ENCODE measurements at regions not wholly inside any gene's neighbourhood (a gene's known extent, or its start where the extent isn't known, plus 50 kb on each side); places are given as distances from the start of the nearest gene placed in this dataset.

DNA sequence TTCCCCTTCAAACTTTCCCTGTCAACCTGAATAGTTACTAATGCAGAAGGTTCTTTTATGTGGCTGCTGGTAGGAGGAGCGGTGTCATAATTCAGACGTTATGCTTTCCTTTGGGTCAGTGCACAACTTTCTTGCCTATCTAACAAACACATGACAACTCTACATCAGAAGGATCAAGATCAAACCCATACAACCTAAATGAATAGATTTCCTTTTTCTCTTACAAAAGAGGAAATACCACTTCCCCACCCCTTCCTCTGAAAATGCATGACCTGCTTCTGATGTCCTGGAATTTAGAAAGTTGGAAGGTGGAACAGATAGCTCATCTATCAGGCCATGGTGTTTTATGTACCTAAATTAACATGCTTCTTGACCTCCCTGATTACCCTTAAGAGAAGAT, 75.7 kb upstream of the ADGRL4 start:
- no peak overlapping the region for H3K4me3 ChIP-seq (ENCODE audit: low read length)
- no peak for DNase-seq (ENCODE audit: low read depth)
- TF ChIP-seq, protein P1, sequence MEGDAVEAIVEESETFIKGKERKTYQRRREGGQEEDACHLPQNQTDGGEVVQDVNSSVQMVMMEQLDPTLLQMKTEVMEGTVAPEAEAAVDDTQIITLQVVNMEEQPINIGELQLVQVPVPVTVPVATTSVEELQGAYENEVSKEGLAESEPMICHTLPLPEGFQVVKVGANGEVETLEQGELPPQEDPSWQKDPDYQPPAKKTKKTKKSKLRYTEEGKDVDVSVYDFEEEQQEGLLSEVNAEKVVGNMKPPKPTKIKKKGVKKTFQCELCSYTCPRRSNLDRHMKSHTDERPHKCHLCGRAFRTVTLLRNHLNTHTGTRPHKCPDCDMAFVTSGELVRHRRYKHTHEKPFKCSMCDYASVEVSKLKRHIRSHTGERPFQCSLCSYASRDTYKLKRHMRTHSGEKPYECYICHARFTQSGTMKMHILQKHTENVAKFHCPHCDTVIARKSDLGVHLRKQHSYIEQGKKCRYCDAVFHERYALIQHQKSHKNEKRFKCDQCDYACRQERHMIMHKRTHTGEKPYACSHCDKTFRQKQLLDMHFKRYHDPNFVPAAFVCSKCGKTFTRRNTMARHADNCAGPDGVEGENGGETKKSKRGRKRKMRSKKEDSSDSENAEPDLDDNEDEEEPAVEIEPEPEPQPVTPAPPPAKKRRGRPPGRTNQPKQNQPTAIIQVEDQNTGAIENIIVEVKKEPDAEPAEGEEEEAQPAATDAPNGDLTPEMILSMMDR (conservative IDR thresholded peaks at IDR 0.05; ENCODE audit: low read depth, low read length), result no peak

DNA sequence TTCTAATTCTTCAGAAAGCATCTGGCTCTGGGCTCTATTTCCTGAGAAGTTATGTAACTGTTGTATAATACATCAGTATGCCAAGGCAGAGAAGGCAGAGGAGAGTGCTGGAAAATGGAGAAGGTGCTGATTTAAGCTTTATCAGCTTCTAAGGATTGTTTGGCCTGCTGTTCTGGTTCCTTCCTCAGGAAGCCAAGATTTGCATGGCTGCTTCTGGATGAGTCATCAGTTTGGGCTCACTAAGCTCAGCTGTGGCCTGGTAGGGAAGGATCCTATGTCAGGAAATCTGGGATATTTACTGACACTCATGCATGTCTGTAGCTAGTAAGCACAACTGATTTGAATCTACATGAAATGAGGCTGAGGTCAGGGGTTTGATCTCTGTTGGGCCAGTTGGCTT, 73.2 kb upstream of the ADGRL4 start:
- TF ChIP-seq, protein P1 (conservative IDR thresholded peaks at IDR 0.05; ENCODE audit: low read depth, low read length), result no peak
- H3K4me3 ChIP-seq (ENCODE audit: low read length), result no peak overlapping the region
- DNase-seq (ENCODE audit: low read depth), result peak; percentile 68

DNA sequence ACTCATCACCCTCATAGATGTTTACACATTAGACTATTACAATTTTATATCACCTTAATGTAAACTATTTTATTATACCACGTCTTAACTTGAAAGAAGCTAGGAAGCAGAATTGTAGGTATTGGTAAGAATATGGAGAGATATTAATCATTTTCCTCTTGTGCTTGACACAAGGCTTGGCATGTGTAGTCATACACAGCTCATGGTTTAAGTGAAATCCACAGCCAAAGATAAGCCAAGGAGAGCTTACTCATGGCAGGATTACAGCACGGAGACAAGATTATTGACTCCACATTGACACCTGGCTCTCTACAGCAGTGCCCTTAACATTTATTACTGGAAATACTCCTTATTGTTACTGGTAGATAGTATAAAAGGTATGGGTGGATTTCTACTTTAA, 68.4 kb upstream of the ADGRL4 start:
- TF ChIP-seq, protein P1 (conservative IDR thresholded peaks at IDR 0.05; ENCODE audit: low read depth, low read length), result no peak
- no peak for DNase-seq (ENCODE audit: low read depth)

DNA sequence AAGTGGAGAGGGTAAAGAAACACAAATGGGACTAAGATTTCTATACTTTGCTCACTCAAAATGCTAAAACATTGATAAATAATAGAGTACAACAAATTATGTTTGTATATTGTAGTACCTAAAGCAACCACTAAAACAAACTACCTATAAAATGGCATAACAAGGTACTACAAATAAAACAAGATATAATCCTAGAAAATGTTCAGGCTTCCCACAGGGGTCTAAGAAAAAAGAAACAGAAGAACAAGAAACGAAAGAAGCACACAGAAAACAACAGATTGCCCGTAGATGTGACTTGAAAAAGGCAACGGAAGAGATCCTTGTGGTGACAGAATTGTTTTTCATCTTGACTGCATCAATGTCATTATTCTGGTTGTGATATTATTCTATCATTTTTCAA, 63.3 kb upstream of the ADGRL4 start:
- TF ChIP-seq, protein P1 (conservative IDR thresholded peaks at IDR 0.05; ENCODE audit: low read depth, low read length), result no peak
- H3K4me3 ChIP-seq (ENCODE audit: low read length), result no peak overlapping the region
- DNase-seq (ENCODE audit: low read depth), result no peak

More for the DNA sequence above, 68.4 kb upstream of the ADGRL4 start:
- no peak overlapping the region for H3K4me3 ChIP-seq (ENCODE audit: low read length)

DNA sequence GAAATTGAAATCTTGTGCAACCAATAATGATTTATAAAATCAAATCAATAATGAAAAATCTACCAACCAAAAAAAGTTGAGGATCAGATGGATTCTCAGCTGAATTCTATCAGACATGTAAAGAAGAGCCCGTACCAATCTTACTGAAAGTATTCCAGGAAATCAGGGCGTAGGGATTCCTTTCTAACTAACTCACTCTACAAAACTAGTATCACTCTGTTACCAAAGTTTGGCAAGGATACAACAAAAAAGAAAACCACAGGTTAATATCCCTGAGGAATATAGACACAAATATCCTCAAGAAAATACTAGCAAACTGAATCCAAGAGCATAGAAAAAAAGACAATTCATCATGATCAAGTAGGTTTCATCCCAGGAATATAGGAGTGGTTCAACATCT, 52.8 kb upstream of the ADGRL4 start:
- no peak for DNase-seq (ENCODE audit: low read depth)
- TF ChIP-seq, protein P1 (conservative IDR thresholded peaks at IDR 0.05; ENCODE audit: low read depth, low read length), result no peak

More for the DNA sequence above, 52.8 kb upstream of the ADGRL4 start:
- no peak overlapping the region for H3K4me3 ChIP-seq (ENCODE audit: low read length)
